HEK293 (cell line): ENCODE measurements at regions not wholly inside any gene's neighbourhood (a gene's known extent, or its start where the extent isn't known, plus 50 kb on each side); places are given as distances from the start of the nearest gene placed in this dataset.

Source experiments
- CTCF ChIA-PET: fragments of 350-600 bp; formaldehyde crosslinking; extraction: SDS; loops from one replicate; lab custom pipeline; 2021; ENCODE audit warnings: antibody characterized with exemption; lab: Yijun Ruan, JAX
- POLR2A ChIA-PET: fragments of 300-600 bp; formaldehyde crosslinking; extraction: SDS; loops from one replicate; lab custom pipeline; 2020; ENCODE audit warnings: antibody characterized with exemption, inconsistent platforms; lab: Yijun Ruan, JAX
- H3K27ac ChIP-seq: fragments of 200-500 bp; sonication (Bioruptor generic); 2 replicates; pipeline ENCODE4 v1.5.1; 2014; ENCODE audit warnings: low read depth, low read length, control low read depth, inconsistent platforms; ENCODE audit errors: extremely low read depth
- H3K36me3 ChIP-seq, 2 experiments: fragments of 200-500 bp in 1 of 2; sonication (Bioruptor generic) in 1 of 2; 1 replicate in 1 of 2; 2 replicates in 1 of 2; pipeline ENCODE4 v1.5.1; 2014 to 2017; ENCODE audit warnings: inconsistent platforms in 2 of 2, low read length in 2 of 2; ENCODE audit not compliant: control insufficient read depth in 2 of 2, insufficient read depth in 1 of 2
- H3K4me1 ChIP-seq: fragments of 200-500 bp; sonication (Bioruptor generic); 2 replicates; pipeline ENCODE4 v1.5.1; 2014; ENCODE audit warnings: mild to moderate bottlenecking, low read length, inconsistent platforms; ENCODE audit not compliant: control insufficient read depth, insufficient read depth
- H3K4me3 ChIP-seq: 2 replicates; pipeline ENCODE4 v1.5.1; 2011; ENCODE audit warnings: low read depth, mild to moderate bottlenecking, control low read depth, low read length, moderate library complexity
- H3K9me3 ChIP-seq: fragments of 200-500 bp; sonication (Bioruptor generic); 2 replicates; pipeline ENCODE4 v1.5.1; 2014; ENCODE audit warnings: low read depth, low read length, inconsistent platforms; ENCODE audit not compliant: control insufficient read depth, insufficient read depth
- PRDM1 ChIP-seq: fragments of 450-650 bp; formaldehyde crosslinking; IDR thresholded peaks from 2 replicates; pipeline ENCODE4; 2016; ENCODE audit warnings: missing biosample characterization, missing genetic modification characterization
- ZFP69B ChIP-seq: fragments of 450-650 bp; formaldehyde crosslinking; IDR thresholded peaks from 2 replicates; pipeline ENCODE4 v1.5.1; 2016; ENCODE audit warnings: missing biosample characterization, missing genetic modification characterization
- ZNF114 ChIP-seq: fragments of 450-650 bp; formaldehyde crosslinking; IDR thresholded peaks from 2 replicates; pipeline ENCODE4 v1.5.0; 2017; ENCODE audit warnings: missing biosample characterization, missing genetic modification characterization
- ZNF132 ChIP-seq: fragments of 450-650 bp; formaldehyde crosslinking; IDR thresholded peaks from 2 replicates; pipeline ENCODE4 v1.5.1; 2017; ENCODE audit warnings: missing biosample characterization, missing genetic modification characterization, borderline replicate concordance
- ZNF211 ChIP-seq: fragments of 450-650 bp; formaldehyde crosslinking; IDR thresholded peaks from 2 replicates; pipeline ENCODE4 v1.5.1; 2016; ENCODE audit warnings: low read depth, missing biosample characterization, missing genetic modification characterization
- ZNF248 ChIP-seq: fragments of 450-650 bp; formaldehyde crosslinking; IDR thresholded peaks from 2 replicates; pipeline ENCODE4 v1.5.1; 2017; ENCODE audit warnings: missing biosample characterization, missing genetic modification characterization
- ZNF274 ChIP-seq, 2 experiments: fragments of 200-500 bp in 1 of 2; fragments of 450-650 bp in 1 of 2; sonication (Bioruptor generic) in 1 of 2; formaldehyde crosslinking in 1 of 2; IDR thresholded peaks; 2 replicates each; pipeline versions ENCODE4 v1.5.1 to v1.6.1; 2014 to 2016; ENCODE audit warnings: borderline replicate concordance in 1 of 2, inconsistent platforms in 1 of 2, low read length in 1 of 2, missing biosample characterization in 1 of 2, missing genetic modification characterization in 1 of 2
- ZNF37A ChIP-seq: fragments of 450-650 bp; IDR thresholded peaks from 2 replicates; pipeline ENCODE4 v1.5.1; 2018; ENCODE audit warnings: missing biosample characterization, missing genetic modification characterization
- ZNF391 ChIP-seq: fragments of 450-650 bp; formaldehyde crosslinking; IDR thresholded peaks from 2 replicates; pipeline ENCODE4 v1.5.1; 2016; ENCODE audit warnings: low read depth, missing biosample characterization, missing genetic modification characterization, borderline replicate concordance
- ZNF394 ChIP-seq: fragments of 450-650 bp; formaldehyde crosslinking; IDR thresholded peaks from 2 replicates; pipeline ENCODE4 v1.5.1; 2016; ENCODE audit warnings: missing biosample characterization, missing genetic modification characterization, mild to moderate bottlenecking, moderate library complexity, borderline replicate concordance
- ZNF48 ChIP-seq: fragments of 450-650 bp; formaldehyde crosslinking; IDR thresholded peaks from 2 replicates; pipeline ENCODE4 v1.5.1; 2016; ENCODE audit warnings: missing biosample characterization, missing genetic modification characterization
- ZNF555 ChIP-seq: fragments of 450-650 bp; formaldehyde crosslinking; conservative IDR thresholded peaks from 2 replicates; pipeline ENCODE4 v1.5.1; 2017; ENCODE audit warnings: missing biosample characterization, mild to moderate bottlenecking, missing genetic modification characterization, inconsistent platforms
- ZNF560 ChIP-seq: fragments of 450-650 bp; formaldehyde crosslinking; IDR thresholded peaks from 2 replicates; pipeline ENCODE4 v1.5.1; 2017; ENCODE audit warnings: missing biosample characterization, missing genetic modification characterization, borderline replicate concordance
- TF ChIP-seq, protein P1 (sequence below): fragments of 450-650 bp; formaldehyde crosslinking; IDR thresholded peaks from 2 replicates; pipeline ENCODE4 v1.5.1; 2016; ENCODE audit warnings: missing biosample characterization, missing genetic modification characterization
- TF ChIP-seq, protein P2 (sequence below): fragments of 450-650 bp; formaldehyde crosslinking; IDR thresholded peaks from 2 replicates; pipeline ENCODE4 v1.5.1; 2016; ENCODE audit warnings: missing biosample characterization, missing genetic modification characterization
- TF ChIP-seq, protein P3 (sequence below): IDR thresholded peaks from 2 replicates; pipeline ENCODE4 v1.6.1; 2011; ENCODE audit warnings: mild to moderate bottlenecking, low read depth, low read length, borderline replicate concordance
- TF ChIP-seq, protein P4 (sequence below): fragments of 450-650 bp; formaldehyde crosslinking; IDR thresholded peaks from 2 replicates; pipeline ENCODE4 v1.5.1; 2016; ENCODE audit warnings: missing biosample characterization, missing genetic modification characterization
- TF ChIP-seq, protein P5 (sequence below): fragments of 450-650 bp; formaldehyde crosslinking; IDR thresholded peaks from 2 replicates; pipeline ENCODE4 v1.5.1; 2016; ENCODE audit warnings: missing biosample characterization, missing genetic modification characterization, low read depth
- TF ChIP-seq, protein P6 (sequence below): fragments of 450-650 bp; formaldehyde crosslinking; IDR thresholded peaks from 2 replicates; pipeline ENCODE4 v1.5.1; 2016; ENCODE audit warnings: missing biosample characterization, missing genetic modification characterization, low read depth

DNA sequence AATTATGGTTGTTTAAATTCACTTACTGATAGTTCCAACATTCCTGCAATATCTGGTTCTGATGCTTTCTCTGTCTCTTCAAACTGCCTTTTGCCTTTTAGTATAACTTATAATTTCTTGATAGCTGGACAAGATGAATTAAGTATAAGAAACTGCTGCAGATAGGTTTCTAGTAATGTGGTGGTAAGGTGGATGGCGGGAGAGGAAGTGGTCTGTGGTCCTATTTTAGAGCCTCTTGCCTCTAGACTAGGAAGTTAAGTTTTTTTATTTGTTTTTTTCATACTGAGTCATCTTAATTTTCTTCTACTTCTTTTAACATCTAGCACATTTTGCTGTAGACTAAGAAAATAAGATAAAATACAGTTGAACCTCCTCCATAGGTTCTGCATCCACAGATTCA is 310.0 kb downstream of the SLITRK2 start (continued):
- TF ChIP-seq, protein P1, sequence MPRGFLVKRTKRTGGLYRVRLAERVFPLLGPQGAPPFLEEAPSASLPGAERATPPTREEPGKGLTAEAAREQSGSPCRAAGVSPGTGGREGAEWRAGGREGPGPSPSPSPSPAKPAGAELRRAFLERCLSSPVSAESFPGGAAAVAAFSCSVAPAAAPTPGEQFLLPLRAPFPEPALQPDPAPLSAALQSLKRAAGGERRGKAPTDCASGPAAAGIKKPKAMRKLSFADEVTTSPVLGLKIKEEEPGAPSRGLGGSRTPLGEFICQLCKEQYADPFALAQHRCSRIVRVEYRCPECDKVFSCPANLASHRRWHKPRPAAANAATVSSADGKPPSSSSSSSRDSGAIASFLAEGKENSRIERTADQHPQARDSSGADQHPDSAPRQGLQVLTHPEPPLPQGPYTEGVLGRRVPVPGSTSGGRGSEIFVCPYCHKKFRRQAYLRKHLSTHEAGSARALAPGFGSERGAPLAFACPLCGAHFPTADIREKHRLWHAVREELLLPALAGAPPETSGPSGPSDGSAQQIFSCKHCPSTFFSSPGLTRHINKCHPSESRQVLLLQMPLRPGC (tag by site-specific recombination): no peak

DNA sequence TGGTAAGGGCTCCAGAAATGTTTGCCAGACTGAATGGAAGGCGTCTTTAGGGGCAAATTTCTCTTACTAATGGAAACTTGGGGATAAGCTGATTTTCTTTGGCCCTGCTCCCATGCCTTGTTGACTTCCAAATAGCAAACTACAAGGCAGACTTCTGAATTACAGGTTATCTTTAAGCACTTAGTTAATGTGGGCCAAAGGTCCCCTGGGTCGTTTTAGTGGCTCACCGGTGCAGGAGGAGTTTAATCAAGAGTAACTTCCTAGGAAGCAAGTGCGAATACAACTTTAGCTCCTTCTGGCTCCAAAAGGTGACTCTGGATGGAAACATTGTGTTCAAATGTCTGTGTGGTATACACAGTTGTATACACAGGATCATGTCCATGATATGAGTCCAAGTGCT is 323.6 kb downstream of the SLITRK2 start:
- CTCF ChIA-PET: no interaction called here
- TF ChIP-seq PRDM1 (tag by site-specific recombination) (no peak), ZFP69B (tag by site-specific recombination) (no peak)
- TF ChIP-seq, all 188 proteins: peak for 0

DNA sequence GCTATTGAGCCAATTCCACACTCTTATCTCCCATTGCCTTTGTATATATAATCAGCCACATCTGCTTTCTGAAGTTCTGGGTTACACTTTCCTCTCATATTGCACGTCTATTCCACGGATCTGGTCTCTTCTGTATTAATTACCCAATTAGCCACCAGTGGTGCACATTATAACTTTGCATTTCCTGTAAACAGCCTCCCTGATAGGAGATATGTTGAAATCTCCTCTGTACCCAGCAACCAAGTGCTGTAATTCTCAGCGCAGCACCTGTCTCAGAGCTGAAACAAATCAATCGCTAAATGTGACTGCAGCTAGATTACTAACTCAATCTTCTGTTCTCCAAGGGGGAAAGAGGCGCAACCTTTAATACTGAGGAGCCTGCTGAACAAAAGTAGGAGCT is 326.4 kb downstream of the SLITRK2 start:
- TF ChIP-seq, protein P2, sequence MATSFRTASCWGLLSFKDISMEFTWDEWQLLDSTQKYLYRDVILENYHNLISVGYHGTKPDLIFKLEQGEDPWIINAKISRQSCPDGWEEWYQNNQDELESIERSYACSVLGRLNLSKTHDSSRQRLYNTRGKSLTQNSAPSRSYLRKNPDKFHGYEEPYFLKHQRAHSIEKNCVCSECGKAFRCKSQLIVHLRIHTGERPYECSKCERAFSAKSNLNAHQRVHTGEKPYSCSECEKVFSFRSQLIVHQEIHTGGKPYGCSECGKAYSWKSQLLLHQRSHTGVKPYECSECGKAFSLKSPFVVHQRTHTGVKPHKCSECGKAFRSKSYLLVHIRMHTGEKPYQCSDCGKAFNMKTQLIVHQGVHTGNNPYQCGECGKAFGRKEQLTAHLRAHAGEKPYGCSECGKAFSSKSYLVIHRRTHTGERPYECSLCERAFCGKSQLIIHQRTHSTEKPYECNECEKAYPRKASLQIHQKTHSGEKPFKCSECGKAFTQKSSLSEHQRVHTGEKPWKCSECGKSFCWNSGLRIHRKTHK: no peak
- no peak for TF ChIP-seq ZNF560 (tag by site-specific recombination)
- TF ChIP-seq ZNF114: no peak
- TF ChIP-seq, protein P3, sequence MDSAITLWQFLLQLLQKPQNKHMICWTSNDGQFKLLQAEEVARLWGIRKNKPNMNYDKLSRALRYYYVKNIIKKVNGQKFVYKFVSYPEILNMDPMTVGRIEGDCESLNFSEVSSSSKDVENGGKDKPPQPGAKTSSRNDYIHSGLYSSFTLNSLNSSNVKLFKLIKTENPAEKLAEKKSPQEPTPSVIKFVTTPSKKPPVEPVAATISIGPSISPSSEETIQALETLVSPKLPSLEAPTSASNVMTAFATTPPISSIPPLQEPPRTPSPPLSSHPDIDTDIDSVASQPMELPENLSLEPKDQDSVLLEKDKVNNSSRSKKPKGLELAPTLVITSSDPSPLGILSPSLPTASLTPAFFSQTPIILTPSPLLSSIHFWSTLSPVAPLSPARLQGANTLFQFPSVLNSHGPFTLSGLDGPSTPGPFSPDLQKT: no peak
- TF ChIP-seq, protein P4, sequence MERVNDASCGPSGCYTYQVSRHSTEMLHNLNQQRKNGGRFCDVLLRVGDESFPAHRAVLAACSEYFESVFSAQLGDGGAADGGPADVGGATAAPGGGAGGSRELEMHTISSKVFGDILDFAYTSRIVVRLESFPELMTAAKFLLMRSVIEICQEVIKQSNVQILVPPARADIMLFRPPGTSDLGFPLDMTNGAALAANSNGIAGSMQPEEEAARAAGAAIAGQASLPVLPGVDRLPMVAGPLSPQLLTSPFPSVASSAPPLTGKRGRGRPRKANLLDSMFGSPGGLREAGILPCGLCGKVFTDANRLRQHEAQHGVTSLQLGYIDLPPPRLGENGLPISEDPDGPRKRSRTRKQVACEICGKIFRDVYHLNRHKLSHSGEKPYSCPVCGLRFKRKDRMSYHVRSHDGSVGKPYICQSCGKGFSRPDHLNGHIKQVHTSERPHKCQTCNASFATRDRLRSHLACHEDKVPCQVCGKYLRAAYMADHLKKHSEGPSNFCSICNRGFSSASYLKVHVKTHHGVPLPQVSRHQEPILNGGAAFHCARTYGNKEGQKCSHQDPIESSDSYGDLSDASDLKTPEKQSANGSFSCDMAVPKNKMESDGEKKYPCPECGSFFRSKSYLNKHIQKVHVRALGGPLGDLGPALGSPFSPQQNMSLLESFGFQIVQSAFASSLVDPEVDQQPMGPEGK (tag by site-specific recombination): no peak
- no peak for TF ChIP-seq ZNF394 (tag by site-specific recombination)
- no peak for TF ChIP-seq ZNF37A (tag by site-specific recombination)
- no peak for TF ChIP-seq ZNF555 (tag by site-specific recombination)
- no peak for TF ChIP-seq ZNF48
- no peak for TF ChIP-seq ZNF391 (tag by site-specific recombination)
- TF ChIP-seq ZNF132: no peak
- no peak for TF ChIP-seq ZNF274 (IDR thresholded peaks at IDR 0.05; ENCODE audit: low read length)
- no peak for TF ChIP-seq ZNF274 (tag by site-specific recombination; IDR thresholded peaks at IDR 0.05; ENCODE audit: borderline replicate concordance)
- TF ChIP-seq, protein P5, sequence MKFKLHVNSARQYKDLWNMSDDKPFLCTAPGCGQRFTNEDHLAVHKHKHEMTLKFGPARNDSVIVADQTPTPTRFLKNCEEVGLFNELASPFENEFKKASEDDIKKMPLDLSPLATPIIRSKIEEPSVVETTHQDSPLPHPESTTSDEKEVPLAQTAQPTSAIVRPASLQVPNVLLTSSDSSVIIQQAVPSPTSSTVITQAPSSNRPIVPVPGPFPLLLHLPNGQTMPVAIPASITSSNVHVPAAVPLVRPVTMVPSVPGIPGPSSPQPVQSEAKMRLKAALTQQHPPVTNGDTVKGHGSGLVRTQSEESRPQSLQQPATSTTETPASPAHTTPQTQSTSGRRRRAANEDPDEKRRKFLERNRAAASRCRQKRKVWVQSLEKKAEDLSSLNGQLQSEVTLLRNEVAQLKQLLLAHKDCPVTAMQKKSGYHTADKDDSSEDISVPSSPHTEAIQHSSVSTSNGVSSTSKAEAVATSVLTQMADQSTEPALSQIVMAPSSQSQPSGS (tag by site-specific recombination): no peak
- TF ChIP-seq ZNF248 (tag by site-specific recombination): no peak
- TF ChIP-seq ZNF211 (tag by site-specific recombination): no peak
- TF ChIP-seq, protein P6, sequence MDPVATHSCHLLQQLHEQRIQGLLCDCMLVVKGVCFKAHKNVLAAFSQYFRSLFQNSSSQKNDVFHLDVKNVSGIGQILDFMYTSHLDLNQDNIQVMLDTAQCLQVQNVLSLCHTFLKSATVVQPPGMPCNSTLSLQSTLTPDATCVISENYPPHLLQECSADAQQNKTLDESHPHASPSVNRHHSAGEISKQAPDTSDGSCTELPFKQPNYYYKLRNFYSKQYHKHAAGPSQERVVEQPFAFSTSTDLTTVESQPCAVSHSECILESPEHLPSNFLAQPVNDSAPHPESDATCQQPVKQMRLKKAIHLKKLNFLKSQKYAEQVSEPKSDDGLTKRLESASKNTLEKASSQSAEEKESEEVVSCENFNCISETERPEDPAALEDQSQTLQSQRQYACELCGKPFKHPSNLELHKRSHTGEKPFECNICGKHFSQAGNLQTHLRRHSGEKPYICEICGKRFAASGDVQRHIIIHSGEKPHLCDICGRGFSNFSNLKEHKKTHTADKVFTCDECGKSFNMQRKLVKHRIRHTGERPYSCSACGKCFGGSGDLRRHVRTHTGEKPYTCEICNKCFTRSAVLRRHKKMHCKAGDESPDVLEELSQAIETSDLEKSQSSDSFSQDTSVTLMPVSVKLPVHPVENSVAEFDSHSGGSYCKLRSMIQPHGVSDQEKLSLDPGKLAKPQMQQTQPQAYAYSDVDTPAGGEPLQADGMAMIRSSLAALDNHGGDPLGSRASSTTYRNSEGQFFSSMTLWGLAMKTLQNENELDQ (tag by site-specific recombination): no peak
- Histone ChIP-seq H3K36me3 (no peaks in the 10 kb centered on the region), H3K27ac (no peak overlapping the region), H3K9me3 (no peaks in the 10 kb centered on the region), H3K4me3 (no peak overlapping the region), H3K4me1 (no peaks in the 10 kb centered on the region)
- POLR2A ChIA-PET: no interaction called here
- CTCF ChIA-PET: no interaction called here

More for the DNA sequence above, 323.6 kb downstream of the SLITRK2 start:
- H3K36me3 ChIP-seq: no peaks in the 10 kb centered on the region
- H3K9me3 ChIP-seq: no peaks in the 10 kb centered on the region
- no peak overlapping the region for H3K4me3 ChIP-seq
- H3K4me1 ChIP-seq: no peaks in the 10 kb centered on the region
- POLR2A ChIA-PET: no interaction called here
- H3K27ac ChIP-seq: no peak overlapping the region
